Ishikawa (cell line): ENCODE measurements at regions not wholly inside any gene's neighbourhood (a gene's known extent, or its start where the extent isn't known, plus 50 kb on each side); places are given as distances from the start of the nearest gene placed in this dataset.

Source experiments
- CEBPB ChIP-seq: IDR thresholded peaks from 2 replicates; pipeline ENCODE4 v1.6.1; 2012
- EGR1 ChIP-seq: IDR thresholded peaks from 2 replicates; pipeline ENCODE4 v1.6.1; 2012
- EP300 ChIP-seq: IDR thresholded peaks from 2 replicates; pipeline ENCODE4 v1.6.1; 2012; ENCODE audit warnings: borderline replicate concordance
- NFIC ChIP-seq: IDR thresholded peaks from 2 replicates; pipeline ENCODE4 v1.6.1; 2012
- RAD21 ChIP-seq: IDR thresholded peaks from 2 replicates; pipeline ENCODE4 v1.6.1; 2012; ENCODE audit warnings: low read depth
- REST ChIP-seq: IDR thresholded peaks from 2 replicates; pipeline ENCODE4 v1.6.1; 2012; ENCODE audit warnings: low read depth, mild to moderate bottlenecking
- TAF1 ChIP-seq: IDR thresholded peaks from 2 replicates; pipeline ENCODE4 v1.6.1; 2012; ENCODE audit warnings: low read depth, mild to moderate bottlenecking

- TF ChIP-seq TAF1 = no peak
- TF ChIP-seq RAD21 = no peak
- TF ChIP-seq EP300 = no peak
- TF ChIP-seq EGR1 = no peak
- TF ChIP-seq REST = no peak
- no peak for TF ChIP-seq NFIC
- TF ChIP-seq CEBPB = no peak
Measured at GRCh38 chr12:108462686-108463085, 52.4 kb upstream of the FICD start.
